ENCODE measurements at regions not wholly inside any gene's neighbourhood (a gene's known extent, or its start where the extent isn't known, plus 50 kb on each side); places are given as distances from the start of the nearest gene placed in this dataset.

GRCh38 chr6:28711788-28712341, 186.2 kb downstream of the GPX5 start:
- CTCF ChIA-PET, result no interaction called here
- Mint-ChIP-seq H3K4me1 (peaks cover 4% of the 10 kb centered on the region), H3K27me3 (peaks cover 41% of the 10 kb centered on the region), H3K36me3 (ENCODE audit: low read depth) (peaks cover 2% of the 10 kb centered on the region), H3K9me3 (peaks cover 21% of the 10 kb centered on the region), H3K4me3 (no peak overlapping the region), H3K27ac (no peak overlapping the region)
- intact Hi-C loops (cut with micrococcal nuclease), result no loop called here
- ATAC-seq (ENCODE audit: low read depth) (no peak), DNase-seq (no peak)
- TF ChIP-seq, protein P1, sequence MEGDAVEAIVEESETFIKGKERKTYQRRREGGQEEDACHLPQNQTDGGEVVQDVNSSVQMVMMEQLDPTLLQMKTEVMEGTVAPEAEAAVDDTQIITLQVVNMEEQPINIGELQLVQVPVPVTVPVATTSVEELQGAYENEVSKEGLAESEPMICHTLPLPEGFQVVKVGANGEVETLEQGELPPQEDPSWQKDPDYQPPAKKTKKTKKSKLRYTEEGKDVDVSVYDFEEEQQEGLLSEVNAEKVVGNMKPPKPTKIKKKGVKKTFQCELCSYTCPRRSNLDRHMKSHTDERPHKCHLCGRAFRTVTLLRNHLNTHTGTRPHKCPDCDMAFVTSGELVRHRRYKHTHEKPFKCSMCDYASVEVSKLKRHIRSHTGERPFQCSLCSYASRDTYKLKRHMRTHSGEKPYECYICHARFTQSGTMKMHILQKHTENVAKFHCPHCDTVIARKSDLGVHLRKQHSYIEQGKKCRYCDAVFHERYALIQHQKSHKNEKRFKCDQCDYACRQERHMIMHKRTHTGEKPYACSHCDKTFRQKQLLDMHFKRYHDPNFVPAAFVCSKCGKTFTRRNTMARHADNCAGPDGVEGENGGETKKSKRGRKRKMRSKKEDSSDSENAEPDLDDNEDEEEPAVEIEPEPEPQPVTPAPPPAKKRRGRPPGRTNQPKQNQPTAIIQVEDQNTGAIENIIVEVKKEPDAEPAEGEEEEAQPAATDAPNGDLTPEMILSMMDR (IDR thresholded peaks at IDR 0.05), result no peak
- POLR2A ChIA-PET, result no interaction called here

DNA sequence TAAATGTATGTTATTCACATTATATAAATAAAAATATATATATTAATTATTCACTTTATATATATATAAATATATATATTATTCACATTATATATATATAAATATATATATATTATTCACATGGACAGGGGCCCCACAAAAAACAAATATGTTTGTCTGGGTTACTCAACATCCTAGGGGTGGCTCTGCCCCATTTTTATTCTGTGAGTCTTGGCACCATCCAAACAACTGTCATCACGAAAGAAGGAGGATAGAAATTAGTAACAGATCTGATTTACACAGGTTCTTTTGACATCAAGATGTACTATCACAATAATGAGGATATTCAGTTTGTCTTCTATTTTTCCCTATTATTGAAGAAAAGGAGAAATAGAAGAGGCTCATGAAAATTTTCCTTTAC, 187.3 kb downstream of the GPX5 start:
- DNase-seq, result no peak
- TF ChIP-seq, protein P1 (IDR thresholded peaks at IDR 0.05), result no peak
- H3K4me1 Mint-ChIP-seq, result peaks cover 4% of the 10 kb centered on the region
- H3K4me3 Mint-ChIP-seq, result no peak overlapping the region
- peaks cover 14% of the 10 kb centered on the region for H3K9me3 Mint-ChIP-seq
- ATAC-seq (ENCODE audit: low read depth), result no peak
- intact Hi-C loops (cut with micrococcal nuclease), result no loop called here
- POLR2A ChIA-PET, result no interaction called here
- H3K27ac Mint-ChIP-seq, result no peak overlapping the region
- H3K27me3 Mint-ChIP-seq, result peaks cover 39% of the 10 kb centered on the region
- H3K36me3 Mint-ChIP-seq (ENCODE audit: low read depth), result no peaks in the 10 kb centered on the region
- CTCF ChIA-PET, result no interaction called here

GRCh38 chr6:28719275-28719940, 193.7 kb downstream of the GPX5 start:
- TF ChIP-seq, protein P1 (IDR thresholded peaks at IDR 0.05), result no peak
- CTCF ChIA-PET, result no interaction called here

DNA sequence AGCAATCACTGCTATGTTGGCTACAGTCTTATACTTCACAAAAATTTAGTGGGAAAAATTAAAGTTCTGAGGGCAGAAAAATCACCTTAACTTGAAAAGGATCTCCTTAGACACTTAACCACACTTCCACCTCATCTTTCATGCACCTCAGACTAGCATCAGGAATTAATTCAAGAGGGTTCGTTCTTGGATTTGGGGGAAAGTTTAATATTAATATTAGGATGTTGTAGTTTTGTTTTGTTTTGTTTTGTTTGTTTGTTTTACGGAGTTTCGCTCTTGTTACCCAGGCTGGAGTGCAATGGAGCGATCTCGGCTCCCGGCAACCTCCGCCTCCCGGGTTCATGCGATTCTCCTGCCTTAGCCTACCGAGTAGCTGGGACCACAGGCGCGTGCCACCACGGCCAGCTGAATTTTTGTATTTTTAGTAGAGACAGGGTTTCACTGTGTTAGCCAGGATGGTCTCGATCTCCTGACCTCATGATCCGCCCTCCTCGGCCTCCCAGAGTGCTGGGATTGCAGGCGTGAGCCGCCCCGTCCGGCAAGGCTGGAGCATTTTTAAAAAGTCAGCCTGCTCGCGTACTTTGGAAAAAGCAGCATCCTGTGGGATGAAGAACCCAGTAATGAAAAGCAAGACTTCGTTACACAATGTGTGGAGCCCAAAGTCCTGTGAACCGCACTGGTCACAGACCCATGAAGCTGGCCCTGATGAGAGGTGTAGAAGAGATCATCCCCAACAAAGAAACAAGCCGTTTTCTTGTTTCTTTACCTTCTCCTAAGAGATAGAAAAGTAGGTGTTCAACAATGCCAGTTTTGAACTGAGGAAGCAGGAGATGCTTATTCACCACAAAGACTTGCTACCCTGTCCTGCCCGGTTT, 194.9 kb downstream of the GPX5 start:
- ATAC-seq (ENCODE audit: low read depth) (no peak), DNase-seq (no peak)
- TF ChIP-seq, protein P1 (IDR thresholded peaks at IDR 0.05), result no peak
- H3K27ac Mint-ChIP-seq, result no peak overlapping the region
- no peaks in the 10 kb centered on the region for H3K9me3 Mint-ChIP-seq
- CTCF ChIA-PET, result no interaction called here
- no peaks in the 10 kb centered on the region for H3K4me1 Mint-ChIP-seq
- intact Hi-C loops (cut with micrococcal nuclease), result no loop called here
- peaks cover 57% of the 10 kb centered on the region for H3K27me3 Mint-ChIP-seq
- no peak overlapping the region for H3K4me3 Mint-ChIP-seq
- POLR2A ChIA-PET, result no interaction called here
- no peaks in the 10 kb centered on the region for H3K36me3 Mint-ChIP-seq (ENCODE audit: low read depth)

More at GRCh38 chr6:28719275-28719940, 193.7 kb downstream of the GPX5 start:
- Mint-ChIP-seq H3K4me1 (no peaks in the 10 kb centered on the region), H3K36me3 (ENCODE audit: low read depth) (no peaks in the 10 kb centered on the region), H3K27me3 (peaks cover 51% of the 10 kb centered on the region), H3K27ac (no peak overlapping the region), H3K9me3 (peaks cover 2% of the 10 kb centered on the region), H3K4me3 (no peak overlapping the region)
- ATAC-seq (ENCODE audit: low read depth) (no peak), DNase-seq (no peak)
- POLR2A ChIA-PET, result no interaction called here
- intact Hi-C loops (cut with micrococcal nuclease), result no loop called here

GRCh38 chr6:28721372-28721771, 195.7 kb downstream of the GPX5 start:
- Mint-ChIP-seq H3K4me1 (no peaks in the 10 kb centered on the region), H3K4me3 (no peak overlapping the region), H3K27me3 (peaks cover 64% of the 10 kb centered on the region), H3K9me3 (peaks cover 4% of the 10 kb centered on the region), H3K36me3 (ENCODE audit: low read depth) (no peaks in the 10 kb centered on the region), H3K27ac (no peak overlapping the region)
- ATAC-seq (ENCODE audit: low read depth) (no peak), DNase-seq (no peak)
- ChIA-PET POLR2A (no interaction called here), CTCF (no interaction called here)
- intact Hi-C loops (cut with micrococcal nuclease), result no loop called here
- TF ChIP-seq, protein P1 (IDR thresholded peaks at IDR 0.05), result no peak

Data from activated B cell treated with CpG ODN at 0.5 μM for 24 hours (primary cell).